ENCODE measurements at regions not wholly inside any gene's neighbourhood (a gene's known extent, or its start where the extent isn't known, plus 50 kb on each side); places are given as distances from the start of the nearest gene placed in this dataset.

DNA sequence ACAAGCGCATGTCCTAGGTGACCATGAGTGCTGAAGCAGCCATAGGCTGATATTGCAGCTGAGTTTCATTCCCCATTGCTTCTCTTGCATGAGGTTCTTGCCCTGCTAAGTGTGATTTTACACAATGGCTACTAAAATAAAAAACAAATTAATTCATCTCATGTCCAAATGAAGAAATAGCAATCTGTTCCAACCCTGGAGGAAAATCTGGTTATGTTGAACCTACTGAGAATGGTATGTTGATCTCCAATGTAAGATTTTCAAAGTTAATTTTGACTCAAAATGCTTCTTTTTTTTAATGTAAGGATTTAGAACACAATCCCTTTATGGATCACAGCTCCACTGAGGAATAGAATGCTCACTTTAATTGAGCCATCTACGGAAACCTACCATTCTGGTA, 254.2 kb upstream of the CRBN start:
- TF ChIP-seq, protein P1, sequence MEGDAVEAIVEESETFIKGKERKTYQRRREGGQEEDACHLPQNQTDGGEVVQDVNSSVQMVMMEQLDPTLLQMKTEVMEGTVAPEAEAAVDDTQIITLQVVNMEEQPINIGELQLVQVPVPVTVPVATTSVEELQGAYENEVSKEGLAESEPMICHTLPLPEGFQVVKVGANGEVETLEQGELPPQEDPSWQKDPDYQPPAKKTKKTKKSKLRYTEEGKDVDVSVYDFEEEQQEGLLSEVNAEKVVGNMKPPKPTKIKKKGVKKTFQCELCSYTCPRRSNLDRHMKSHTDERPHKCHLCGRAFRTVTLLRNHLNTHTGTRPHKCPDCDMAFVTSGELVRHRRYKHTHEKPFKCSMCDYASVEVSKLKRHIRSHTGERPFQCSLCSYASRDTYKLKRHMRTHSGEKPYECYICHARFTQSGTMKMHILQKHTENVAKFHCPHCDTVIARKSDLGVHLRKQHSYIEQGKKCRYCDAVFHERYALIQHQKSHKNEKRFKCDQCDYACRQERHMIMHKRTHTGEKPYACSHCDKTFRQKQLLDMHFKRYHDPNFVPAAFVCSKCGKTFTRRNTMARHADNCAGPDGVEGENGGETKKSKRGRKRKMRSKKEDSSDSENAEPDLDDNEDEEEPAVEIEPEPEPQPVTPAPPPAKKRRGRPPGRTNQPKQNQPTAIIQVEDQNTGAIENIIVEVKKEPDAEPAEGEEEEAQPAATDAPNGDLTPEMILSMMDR (conservative IDR thresholded peaks at IDR 0.05), result no peak
- no peak for TF ChIP-seq ZFX (IDR thresholded peaks at IDR 0.05)

Data from C4-2B (cell line).